Body of pancreas (tissue), 4 donors: ENCODE measurements at regions not wholly inside any gene's neighbourhood (a gene's known extent, or its start where the extent isn't known, plus 50 kb on each side); places are given as distances from the start of the nearest gene placed in this dataset.

Experiments used
- POLR2A ChIP-seq, 3 donors: fragments of 450-650 bp; IDR thresholded peaks; one replicate each; pipeline ENCODE4 v1.6.1; 2016; ENCODE audit warnings: antibody characterized with exemption in 3 of 3, mild to moderate bottlenecking in 2 of 3
- TF ChIP-seq, protein P1 (sequence below), 7 experiments: fragments of 450-650 bp in 4 of 7; fragments of 200-600 bp in 3 of 7; sonication (generic) in 3 of 7; IDR thresholded peaks; one replicate each; pipeline ENCODE4 v1.5.1; 2016 to 2019; ENCODE audit warnings: antibody characterized with exemption in 7 of 7

DNA sequence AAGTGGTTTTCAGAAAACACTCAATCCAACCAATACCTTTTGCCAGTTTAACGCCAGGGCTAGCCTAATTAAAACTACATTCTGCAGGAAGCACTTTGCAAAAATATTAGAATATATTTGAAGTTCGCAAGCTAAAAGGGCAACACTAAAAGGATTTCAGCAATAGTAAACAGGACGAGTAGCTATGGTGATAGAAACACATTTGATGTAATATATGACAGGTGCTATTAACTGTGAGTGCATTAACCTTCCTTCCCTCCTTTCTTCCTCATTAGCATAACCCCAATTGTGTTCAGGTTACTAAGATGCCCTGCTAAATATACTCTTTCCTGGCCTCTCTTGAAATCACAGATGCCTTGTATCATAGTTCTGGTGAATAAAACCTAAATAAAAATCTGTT lies 85.6 kb upstream of the TMCC3 start:
- TF ChIP-seq, protein P1, sequence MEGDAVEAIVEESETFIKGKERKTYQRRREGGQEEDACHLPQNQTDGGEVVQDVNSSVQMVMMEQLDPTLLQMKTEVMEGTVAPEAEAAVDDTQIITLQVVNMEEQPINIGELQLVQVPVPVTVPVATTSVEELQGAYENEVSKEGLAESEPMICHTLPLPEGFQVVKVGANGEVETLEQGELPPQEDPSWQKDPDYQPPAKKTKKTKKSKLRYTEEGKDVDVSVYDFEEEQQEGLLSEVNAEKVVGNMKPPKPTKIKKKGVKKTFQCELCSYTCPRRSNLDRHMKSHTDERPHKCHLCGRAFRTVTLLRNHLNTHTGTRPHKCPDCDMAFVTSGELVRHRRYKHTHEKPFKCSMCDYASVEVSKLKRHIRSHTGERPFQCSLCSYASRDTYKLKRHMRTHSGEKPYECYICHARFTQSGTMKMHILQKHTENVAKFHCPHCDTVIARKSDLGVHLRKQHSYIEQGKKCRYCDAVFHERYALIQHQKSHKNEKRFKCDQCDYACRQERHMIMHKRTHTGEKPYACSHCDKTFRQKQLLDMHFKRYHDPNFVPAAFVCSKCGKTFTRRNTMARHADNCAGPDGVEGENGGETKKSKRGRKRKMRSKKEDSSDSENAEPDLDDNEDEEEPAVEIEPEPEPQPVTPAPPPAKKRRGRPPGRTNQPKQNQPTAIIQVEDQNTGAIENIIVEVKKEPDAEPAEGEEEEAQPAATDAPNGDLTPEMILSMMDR (IDR thresholded peaks at IDR 0.05), result no peak
- no peak for TF ChIP-seq POLR2A (IDR thresholded peaks at IDR 0.05)
